Astrocyte (in vitro differentiated cells and primary cell): ENCODE measurements at regions not wholly inside any gene's neighbourhood (a gene's known extent, or its start where the extent isn't known, plus 50 kb on each side); places are given as distances from the start of the nearest gene placed in this dataset.

ENCODE experiments used
- DNase-seq: peaks from one replicate; pipeline ENCODE4 v3.0.0-alpha.2; 2010; ENCODE audit warnings: low read depth
- FAIRE-seq: peaks from 2 replicates; lab custom pipeline; 2011; peaks lifted over from hg19 to GRCh38; lab: Jason Lieb, UNC
- H2AFZ ChIP-seq: 2 replicates; pipeline ENCODE4 v1.6.0; 2012; ENCODE audit warnings: low read depth, low read length, inconsistent platforms
- H3K27ac ChIP-seq: 2 replicates; pipeline ENCODE4 v1.5.1; 2011; ENCODE audit warnings: low read depth, low read length, inconsistent platforms
- H3K27me3 ChIP-seq: 2 replicates; pipeline ENCODE4 v1.6.0; 2011; ENCODE audit warnings: low read length, inconsistent platforms; ENCODE audit not compliant: insufficient read depth
- H3K36me3 ChIP-seq: 2 replicates; pipeline ENCODE4 v1.5.1; 2011; ENCODE audit warnings: low read length, inconsistent platforms; ENCODE audit not compliant: insufficient read depth
- H3K4me1 ChIP-seq: 2 replicates; pipeline ENCODE4 v1.5.1; 2011; ENCODE audit warnings: low read length, inconsistent platforms; ENCODE audit not compliant: insufficient read depth
- H3K4me2 ChIP-seq: 2 replicates; pipeline ENCODE4 v1.6.0; 2012; ENCODE audit warnings: low read length, inconsistent platforms
- H3K4me3 ChIP-seq: 2 replicates; pipeline ENCODE4 v1.5.1; 2011; ENCODE audit warnings: low read depth, mild to moderate bottlenecking, low read length, inconsistent platforms; ENCODE audit not compliant: insufficient read depth
- H3K79me2 ChIP-seq: 2 replicates; pipeline ENCODE4 v1.6.0; 2012; ENCODE audit warnings: mild to moderate bottlenecking, low read length, inconsistent platforms; ENCODE audit not compliant: insufficient read depth
- H3K9ac ChIP-seq: 2 replicates; pipeline ENCODE4 v1.6.0; 2012; ENCODE audit warnings: mild to moderate bottlenecking, low read length, inconsistent platforms
- H3K9me3 ChIP-seq: 2 replicates; pipeline ENCODE4 v1.5.1; 2012; ENCODE audit warnings: low read depth, mild to moderate bottlenecking, low read length, inconsistent platforms; ENCODE audit not compliant: insufficient read depth
- H4K20me1 ChIP-seq: 2 replicates; pipeline ENCODE4 v1.6.0; 2012; ENCODE audit warnings: low read length, inconsistent platforms; ENCODE audit not compliant: insufficient read depth
- H3K27ac Mint-ChIP-seq: one replicate; pipeline ENCODE4 v1.8.0; 2021; ENCODE audit warnings: mild to moderate bottlenecking, mixed read lengths; ENCODE audit not compliant: unreplicated experiment
- H3K27me3 Mint-ChIP-seq: one replicate; pipeline ENCODE4 v1.8.0; 2021; ENCODE audit warnings: low read depth, mixed read lengths; ENCODE audit not compliant: unreplicated experiment
- H3K36me3 Mint-ChIP-seq: one replicate; pipeline ENCODE4 v1.8.0; 2021; ENCODE audit warnings: low read depth, mixed read lengths; ENCODE audit not compliant: unreplicated experiment
- H3K4me1 Mint-ChIP-seq: one replicate; pipeline ENCODE4 v1.8.0; 2021; ENCODE audit warnings: low read depth, mixed read lengths; ENCODE audit not compliant: unreplicated experiment
- H3K4me3 Mint-ChIP-seq: one replicate; pipeline ENCODE4 v1.8.0; 2021; ENCODE audit warnings: mild to moderate bottlenecking, moderate library complexity, mixed read lengths; ENCODE audit not compliant: unreplicated experiment
- H3K9me3 Mint-ChIP-seq: one replicate; pipeline ENCODE4 v1.8.0; 2021; ENCODE audit warnings: mild to moderate bottlenecking, mixed read lengths; ENCODE audit not compliant: unreplicated experiment
- EZH2 ChIP-seq: IDR thresholded peaks from 2 replicates; pipeline ENCODE4 v1.6.1; 2012; ENCODE audit warnings: mild to moderate bottlenecking, low read length, inconsistent platforms; ENCODE audit not compliant: insufficient read depth
- TF ChIP-seq, protein P1 (sequence below): IDR thresholded peaks from 2 replicates; pipeline ENCODE4 v1.5.1; 2011; ENCODE audit warnings: low read depth, mild to moderate bottlenecking, inconsistent platforms, low read length, moderate library complexity; ENCODE audit not compliant: insufficient read depth

- TF ChIP-seq, protein P1, sequence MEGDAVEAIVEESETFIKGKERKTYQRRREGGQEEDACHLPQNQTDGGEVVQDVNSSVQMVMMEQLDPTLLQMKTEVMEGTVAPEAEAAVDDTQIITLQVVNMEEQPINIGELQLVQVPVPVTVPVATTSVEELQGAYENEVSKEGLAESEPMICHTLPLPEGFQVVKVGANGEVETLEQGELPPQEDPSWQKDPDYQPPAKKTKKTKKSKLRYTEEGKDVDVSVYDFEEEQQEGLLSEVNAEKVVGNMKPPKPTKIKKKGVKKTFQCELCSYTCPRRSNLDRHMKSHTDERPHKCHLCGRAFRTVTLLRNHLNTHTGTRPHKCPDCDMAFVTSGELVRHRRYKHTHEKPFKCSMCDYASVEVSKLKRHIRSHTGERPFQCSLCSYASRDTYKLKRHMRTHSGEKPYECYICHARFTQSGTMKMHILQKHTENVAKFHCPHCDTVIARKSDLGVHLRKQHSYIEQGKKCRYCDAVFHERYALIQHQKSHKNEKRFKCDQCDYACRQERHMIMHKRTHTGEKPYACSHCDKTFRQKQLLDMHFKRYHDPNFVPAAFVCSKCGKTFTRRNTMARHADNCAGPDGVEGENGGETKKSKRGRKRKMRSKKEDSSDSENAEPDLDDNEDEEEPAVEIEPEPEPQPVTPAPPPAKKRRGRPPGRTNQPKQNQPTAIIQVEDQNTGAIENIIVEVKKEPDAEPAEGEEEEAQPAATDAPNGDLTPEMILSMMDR: no peak
- TF ChIP-seq EZH2: no peak
- no peaks in the 10 kb centered on the region for H3K27me3 ChIP-seq
- H3K4me1 ChIP-seq: no peaks in the 10 kb centered on the region
- no peak for DNase-seq
- no peak overlapping the region for H3K27ac Mint-ChIP-seq
- no peak overlapping the region for H3K4me3 ChIP-seq
- no peaks in the 10 kb centered on the region for H3K79me2 ChIP-seq
- no peaks in the 10 kb centered on the region for H3K9me3 ChIP-seq
- no peaks in the 10 kb centered on the region for H3K4me1 Mint-ChIP-seq
- no peak overlapping the region for H3K4me2 ChIP-seq
- H2AFZ ChIP-seq: no peak overlapping the region
- H3K36me3 ChIP-seq: no peaks in the 10 kb centered on the region
- no peak overlapping the region for H3K4me3 Mint-ChIP-seq
- no peak for FAIRE-seq
- no peaks in the 10 kb centered on the region for H3K36me3 Mint-ChIP-seq
- H4K20me1 ChIP-seq: no peaks in the 10 kb centered on the region
- no peak overlapping the region for H3K9ac ChIP-seq
- no peaks in the 10 kb centered on the region for H3K27me3 Mint-ChIP-seq
- no peak overlapping the region for H3K27ac ChIP-seq
- peaks cover 3% of the 10 kb centered on the region for H3K9me3 Mint-ChIP-seq
Measured at GRCh38 chr20:51972056-51972455, 169.7 kb upstream of the SALL4 start.

DNA sequence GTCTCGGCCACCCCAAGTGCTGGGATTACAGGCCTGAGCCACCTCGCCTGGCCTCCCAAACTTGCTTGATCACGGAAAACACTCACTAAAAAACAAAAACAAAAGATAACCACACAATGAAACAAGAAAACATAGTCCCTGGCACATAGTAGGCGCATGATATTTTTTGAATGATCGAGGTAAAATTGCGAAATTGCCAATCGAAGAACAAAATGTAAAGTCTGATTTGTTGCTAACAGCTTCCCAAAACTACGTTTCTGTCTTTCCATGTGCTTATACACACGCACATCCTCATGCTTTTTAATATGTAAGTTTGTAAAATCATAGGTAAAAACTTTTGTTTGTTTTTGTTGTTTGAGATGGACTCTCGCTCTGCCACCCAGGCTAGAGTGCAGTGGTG, 168.5 kb upstream of the SALL4 start:
- H3K79me2 ChIP-seq: no peaks in the 10 kb centered on the region
- no peak overlapping the region for H3K4me2 ChIP-seq
- no peak overlapping the region for H3K4me3 ChIP-seq
- Mint-ChIP-seq H3K4me1 (no peaks in the 10 kb centered on the region), H3K36me3 (no peaks in the 10 kb centered on the region), H3K27ac (no peak overlapping the region), H3K27me3 (no peaks in the 10 kb centered on the region), H3K4me3 (no peak overlapping the region), H3K9me3 (no peaks in the 10 kb centered on the region)
- no peaks in the 10 kb centered on the region for H3K27me3 ChIP-seq
- DNase-seq: no peak
- H3K36me3 ChIP-seq: no peaks in the 10 kb centered on the region
- FAIRE-seq: no peak
- no peak for TF ChIP-seq EZH2
- no peaks in the 10 kb centered on the region for H3K4me1 ChIP-seq
- H3K9me3 ChIP-seq: no peaks in the 10 kb centered on the region
- no peak overlapping the region for H2AFZ ChIP-seq
- no peak overlapping the region for H3K27ac ChIP-seq
- no peak overlapping the region for H3K9ac ChIP-seq
- no peaks in the 10 kb centered on the region for H4K20me1 ChIP-seq

DNA sequence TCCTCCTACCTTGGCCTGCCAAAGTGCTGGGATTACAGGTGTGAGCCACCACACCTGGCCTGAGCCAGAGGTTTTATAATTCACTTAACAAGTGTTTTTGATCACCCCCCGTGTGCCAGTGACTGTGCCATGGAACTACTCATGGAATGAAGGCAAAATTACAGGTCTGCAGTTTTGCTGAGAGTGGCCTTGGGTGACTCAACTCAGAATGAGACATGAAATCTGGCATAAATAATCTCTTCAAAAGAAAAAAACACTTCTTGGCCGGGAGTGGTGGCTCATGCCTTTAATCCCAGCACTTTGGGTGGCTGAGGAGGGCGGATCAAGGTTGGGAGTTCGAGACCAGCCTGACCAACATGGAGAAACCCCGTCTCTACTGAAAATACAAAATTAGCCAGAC, 166.9 kb upstream of the SALL4 start:
- H3K9ac ChIP-seq: no peak overlapping the region
- no peaks in the 10 kb centered on the region for H3K79me2 ChIP-seq
- H3K4me1 ChIP-seq: no peaks in the 10 kb centered on the region
- Mint-ChIP-seq H3K4me3 (no peak overlapping the region), H3K27ac (no peak overlapping the region), H3K36me3 (no peaks in the 10 kb centered on the region), H3K4me1 (no peaks in the 10 kb centered on the region), H3K27me3 (no peaks in the 10 kb centered on the region), H3K9me3 (no peaks in the 10 kb centered on the region)
- no peak for FAIRE-seq
- H3K36me3 ChIP-seq: no peaks in the 10 kb centered on the region
- H3K4me3 ChIP-seq: no peak overlapping the region
- no peaks in the 10 kb centered on the region for H3K27me3 ChIP-seq
- no peak overlapping the region for H2AFZ ChIP-seq
- no peak overlapping the region for H3K4me2 ChIP-seq
- DNase-seq: no peak
- no peaks in the 10 kb centered on the region for H3K9me3 ChIP-seq
- TF ChIP-seq, protein P1: no peak
- no peak for TF ChIP-seq EZH2
- no peaks in the 10 kb centered on the region for H4K20me1 ChIP-seq
- no peak overlapping the region for H3K27ac ChIP-seq
